Suppressor macrophage treated with lipopolysaccharide for 1 hour (primary cell): ENCODE measurements at regions not wholly inside any gene's neighbourhood (a gene's known extent, or its start where the extent isn't known, plus 50 kb on each side); places are given as distances from the start of the nearest gene placed in this dataset.

Experiments used
- DNase-seq, 3 donors: peaks; one replicate each; pipeline ENCODE4 v3.0.0-alpha.2; 2020 to 2022

DNA sequence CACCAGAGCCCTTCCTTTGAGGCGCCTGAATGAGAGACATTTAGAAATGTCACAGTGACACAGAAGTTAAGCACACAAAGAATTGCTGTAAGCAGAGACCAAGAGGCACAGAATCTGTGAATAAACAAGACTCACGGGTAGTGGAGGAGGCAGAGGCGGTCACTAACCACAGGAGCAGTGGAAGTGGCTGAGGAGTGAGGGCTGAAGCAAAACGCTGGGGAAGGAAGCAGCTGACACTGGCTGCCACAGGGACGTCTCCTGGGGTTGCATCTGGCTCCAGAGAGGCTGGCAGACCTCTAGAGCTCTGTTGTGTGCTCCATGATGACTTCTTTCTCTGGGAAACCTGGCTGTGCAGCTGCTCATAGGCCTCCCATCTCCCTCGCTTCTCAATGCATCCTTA, 65.0 kb upstream of the SLC2A12 start:
- peak; percentile 50 to 55 (median 55) for DNase-seq

DNA sequence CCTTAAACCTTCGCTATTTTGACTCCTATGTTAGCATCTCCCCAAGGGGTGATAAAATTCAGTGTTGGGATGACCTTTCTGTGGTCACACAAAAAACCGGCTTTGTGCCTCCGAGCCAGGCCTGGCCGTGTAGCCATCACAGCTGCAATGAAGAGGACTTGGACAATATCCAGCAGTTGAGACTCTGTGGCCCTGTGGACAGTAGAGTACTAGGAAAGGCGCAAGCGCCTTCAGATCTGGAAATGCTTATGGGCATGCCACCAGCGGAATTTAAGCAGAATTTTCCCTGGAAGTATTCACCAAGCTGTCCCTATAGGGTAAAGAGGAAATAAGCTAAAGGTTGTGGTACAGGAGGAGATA, 63.3 kb upstream of the SLC2A12 start:
- no peak for DNase-seq

DNA sequence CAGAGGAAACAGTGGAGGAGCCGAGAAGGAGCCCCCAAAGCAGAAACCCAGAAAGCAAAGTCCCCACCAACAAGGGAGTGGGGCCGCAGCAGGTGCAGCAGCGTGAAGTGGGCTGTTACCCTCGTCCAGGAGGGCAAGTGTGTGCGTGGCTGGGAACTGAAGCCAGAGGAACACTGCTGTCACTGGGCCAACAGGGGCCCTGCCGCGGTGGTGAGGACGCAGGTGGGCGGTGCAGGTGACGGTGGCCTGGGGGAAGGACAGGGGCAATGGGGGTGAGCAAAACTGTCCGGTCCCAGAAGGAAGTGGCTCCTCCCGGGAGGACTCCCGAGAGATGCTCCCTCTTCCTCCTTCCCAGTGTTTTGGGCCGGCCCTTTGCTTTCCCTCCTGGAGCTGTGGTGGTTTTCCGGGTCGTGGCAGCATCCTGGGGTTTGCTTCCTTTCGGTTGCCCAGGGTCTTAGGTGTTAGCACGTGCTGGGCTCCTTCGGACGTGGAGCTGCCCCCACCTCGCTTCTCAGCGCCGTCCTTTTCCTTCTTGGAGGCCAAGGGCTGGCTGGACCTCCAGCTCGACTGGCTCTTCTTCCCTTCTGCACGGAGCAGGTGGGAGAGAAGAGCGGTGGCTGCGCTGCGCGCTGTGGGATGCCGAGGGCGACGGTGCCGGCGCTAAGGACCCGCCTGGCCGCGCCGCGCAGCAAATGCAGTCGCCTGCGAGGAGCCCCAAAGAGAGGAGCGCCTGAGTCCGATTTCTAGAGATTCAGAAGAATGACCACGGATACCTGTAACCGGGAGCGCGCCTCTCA, 62.7 kb upstream of the SLC2A12 start:
- no peak for DNase-seq

DNA sequence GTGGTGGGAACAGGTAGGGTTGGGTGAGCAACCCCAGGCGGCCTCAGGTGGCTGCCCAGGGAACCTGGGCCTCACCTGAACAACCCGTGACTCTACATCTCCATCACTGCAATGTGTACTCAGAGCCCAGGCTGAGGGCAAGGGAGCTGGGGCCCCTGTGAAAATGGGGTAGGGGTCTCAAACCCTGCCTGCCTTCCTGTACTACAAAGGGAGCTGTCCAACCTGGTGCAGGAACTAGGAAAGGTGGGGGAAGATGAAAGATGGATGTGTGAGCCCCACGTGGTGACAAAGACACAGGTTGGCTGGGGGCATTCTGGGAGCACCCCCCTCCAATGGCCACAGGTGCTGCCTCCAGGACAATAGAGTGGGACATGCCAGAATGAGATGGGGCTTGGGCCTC, 62.1 kb upstream of the SLC2A12 start:
- DNase-seq: no peak

DNA sequence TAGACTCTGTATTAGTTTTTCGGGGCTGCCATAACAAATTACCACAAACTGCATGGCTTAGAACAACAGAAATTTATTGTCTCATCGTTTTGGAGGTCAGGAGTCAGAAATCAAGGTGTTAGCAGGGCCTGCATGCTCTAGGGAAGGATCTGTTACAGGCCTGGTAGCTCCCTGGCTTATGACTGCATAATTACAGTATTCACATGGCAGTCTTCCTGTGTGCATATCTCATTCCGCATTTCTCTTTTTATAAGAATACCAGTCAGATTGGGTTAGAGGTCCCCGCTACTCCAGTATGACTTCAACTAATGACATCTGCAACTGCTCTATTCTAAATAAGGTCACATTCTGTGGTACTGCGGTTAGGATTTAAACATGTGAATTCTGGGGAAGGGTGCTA, 59.3 kb upstream of the SLC2A12 start:
- no peak for DNase-seq

DNA sequence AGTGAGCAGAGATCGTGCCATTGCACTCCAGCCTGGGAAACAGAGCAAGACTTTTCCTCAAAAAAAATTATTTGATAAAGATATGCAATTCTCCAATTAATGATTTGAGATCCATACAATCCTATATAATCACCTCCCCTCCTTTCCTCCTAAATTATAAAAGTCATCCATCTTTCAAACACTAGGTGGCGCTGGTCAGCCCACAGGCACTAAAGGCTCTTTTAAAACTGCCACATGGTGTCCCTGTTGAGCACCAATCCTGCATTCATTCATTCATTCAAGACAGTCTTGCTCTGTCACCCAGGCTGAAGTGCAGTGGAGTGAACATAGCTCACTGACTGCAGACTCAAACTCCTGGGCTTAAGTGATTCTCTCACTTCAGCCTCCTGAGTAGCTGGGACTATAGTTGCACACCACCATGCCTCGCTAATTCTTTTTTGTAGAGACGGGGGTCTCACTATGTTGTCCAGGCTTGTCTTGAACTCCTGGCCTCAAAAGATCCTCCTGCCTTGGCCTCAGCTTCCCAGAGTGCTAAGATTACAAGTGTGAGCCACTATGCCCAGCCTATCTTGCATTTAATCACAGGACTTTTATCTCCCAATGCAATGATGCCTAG, 58.7 kb upstream of the SLC2A12 start:
- peak; percentile 88 to 94 (median 91) for DNase-seq

DNA sequence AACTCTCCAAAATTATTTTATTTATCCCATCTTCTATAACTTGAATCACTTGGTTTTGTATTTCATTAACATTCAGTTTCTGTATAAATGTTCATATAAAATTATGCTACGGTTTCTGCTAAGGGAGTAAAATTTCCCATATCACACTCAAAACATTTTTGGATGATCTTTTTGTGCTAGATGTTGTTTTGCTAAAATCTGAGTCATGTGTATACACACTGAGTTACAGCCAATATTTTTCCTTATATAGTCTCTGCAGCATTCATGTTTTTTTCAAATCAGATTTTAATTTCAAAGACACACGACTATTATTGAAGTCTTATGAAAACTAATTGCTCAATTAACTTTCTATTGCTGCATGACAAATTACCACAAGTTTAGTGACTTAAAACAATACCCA, 54.3 kb upstream of the SLC2A12 start:
- no peak for DNase-seq

DNA sequence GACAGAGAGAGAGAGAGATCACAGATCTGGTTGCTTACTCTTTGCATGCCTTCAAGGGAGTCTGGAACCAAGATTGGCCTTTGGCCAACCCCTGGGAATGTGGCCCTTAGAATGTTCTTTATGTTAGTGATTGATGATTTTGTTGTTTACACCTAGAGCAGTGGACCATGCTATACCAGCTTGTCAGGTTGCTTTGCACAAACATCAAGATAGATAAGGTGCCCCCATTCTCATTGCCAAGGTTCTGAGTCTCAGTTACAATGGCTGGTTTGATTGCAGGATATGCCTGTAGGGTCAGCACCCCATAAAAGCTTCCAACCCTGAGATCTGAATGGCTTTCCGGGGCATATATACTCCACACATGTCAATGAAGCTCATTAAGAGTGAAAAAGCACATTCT, 53.5 kb upstream of the SLC2A12 start:
- DNase-seq: no peak

DNA sequence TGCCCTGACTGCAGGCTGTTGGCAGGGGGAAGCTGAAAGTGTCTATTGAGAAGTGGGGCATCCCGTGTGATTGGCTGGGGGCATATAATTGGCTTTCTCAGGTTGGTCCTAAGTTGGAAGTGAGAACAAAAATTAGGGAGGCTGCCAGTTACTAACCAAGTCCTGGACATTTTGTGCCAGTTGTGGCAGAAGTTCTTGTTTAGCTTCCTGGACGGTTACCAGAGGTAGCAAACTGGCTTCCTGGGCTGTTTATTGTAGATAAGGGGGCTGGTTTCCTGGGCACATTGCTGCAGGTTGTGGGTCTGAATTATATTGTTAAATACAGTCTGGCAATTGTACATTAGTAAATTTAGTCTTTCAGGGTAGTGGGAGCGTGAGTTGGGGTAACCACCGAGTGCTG, 50.6 kb upstream of the SLC2A12 start:
- no peak for DNase-seq
